Ovary (tissue), 3 donors: ENCODE measurements at regions not wholly inside any gene's neighbourhood (a gene's known extent, or its start where the extent isn't known, plus 50 kb on each side); places are given as distances from the start of the nearest gene placed in this dataset.

Source experiments
- CTCF ChIP-seq, 3 donors: fragments of 450-650 bp in 2 of 3; fragments of 200-600 bp in 1 of 3; IDR thresholded peaks; one replicate each; pipeline versions ENCODE4 v1.5.1 to v1.8.0; 2016 to 2022; ENCODE audit warnings: antibody characterized with exemption in 3 of 3, mild to moderate bottlenecking in 1 of 3
- EP300 ChIP-seq: sonication (generic); formaldehyde crosslinking; IDR thresholded peaks from one replicate; pipeline ENCODE4 v1.6.1; 2017; ENCODE audit warnings: antibody characterized with exemption
- donor health status: DM: no; HTN: no; CAD: no.

DNA sequence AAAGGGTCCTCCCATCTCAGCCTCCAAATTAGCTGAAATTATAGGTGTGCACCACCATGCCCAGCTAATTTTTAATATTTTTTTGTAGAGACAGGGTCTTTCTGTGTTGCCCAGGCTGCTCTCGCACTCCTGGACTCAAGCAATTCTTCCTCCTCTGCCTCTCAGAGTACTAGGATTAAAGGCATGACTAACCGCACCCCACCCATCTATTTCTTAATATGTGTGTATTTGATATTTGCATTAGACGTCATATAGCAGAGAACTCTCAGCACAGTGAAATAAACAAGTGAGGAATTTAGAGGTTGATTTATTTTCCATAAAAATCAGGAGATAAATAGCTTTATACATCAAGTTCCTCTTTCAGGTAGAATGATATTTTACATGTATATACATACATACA is 213.5 kb downstream of the FSIP2 start:
- no peak for TF ChIP-seq CTCF (IDR thresholded peaks at IDR 0.05)
- TF ChIP-seq EP300: no peak
